Left hindlimb (tissue), 1 donor: ENCODE measurements at regions not wholly inside any gene's neighbourhood (a gene's known extent, or its start where the extent isn't known, plus 50 kb on each side); places are given as distances from the start of the nearest gene placed in this dataset.

Experiments
- DNase-seq: peaks from one replicate; pipeline ENCODE4 v3.0.0-alpha.2; 2018

DNA sequence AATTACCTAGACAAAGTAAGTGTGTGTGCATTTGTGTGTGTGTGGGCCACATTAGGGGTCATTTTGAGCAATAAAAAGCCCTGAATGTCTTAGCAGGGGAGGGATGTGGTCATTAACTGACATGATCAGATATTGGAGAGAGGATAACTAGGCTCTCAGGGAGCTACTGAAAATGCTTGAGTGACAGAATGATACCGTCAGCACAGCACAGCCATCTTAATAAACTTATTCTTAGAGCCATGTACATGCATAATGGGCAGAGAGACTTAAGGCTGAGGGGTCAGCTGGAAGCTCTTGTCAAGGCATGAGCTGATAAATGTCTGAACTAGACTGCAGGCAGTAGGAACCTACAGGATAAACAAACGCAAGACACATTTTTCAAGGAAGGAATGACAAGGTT, 239.1 kb upstream of the NCAM1 start:
- no peak for DNase-seq

DNA sequence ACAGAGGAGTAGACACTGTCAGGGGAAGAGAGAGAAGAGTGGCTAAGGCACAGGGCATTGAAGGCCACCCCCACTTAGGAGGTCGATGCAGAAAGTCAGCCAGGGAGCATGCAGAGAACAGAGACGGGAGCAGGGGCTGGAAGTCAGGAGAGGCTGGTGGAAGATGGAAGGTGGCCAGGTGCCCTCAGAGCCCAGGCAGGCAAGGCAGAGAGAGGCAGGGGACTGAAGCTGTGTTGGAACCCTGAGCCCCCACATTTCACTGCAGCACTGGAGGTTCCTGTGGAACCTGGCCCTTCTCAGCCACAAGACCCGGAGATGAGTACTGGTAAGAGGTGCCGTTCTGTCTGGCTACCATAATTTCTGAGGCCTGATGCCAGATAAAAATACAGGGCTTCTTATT, 238.3 kb upstream of the NCAM1 start:
- no peak for DNase-seq

DNA sequence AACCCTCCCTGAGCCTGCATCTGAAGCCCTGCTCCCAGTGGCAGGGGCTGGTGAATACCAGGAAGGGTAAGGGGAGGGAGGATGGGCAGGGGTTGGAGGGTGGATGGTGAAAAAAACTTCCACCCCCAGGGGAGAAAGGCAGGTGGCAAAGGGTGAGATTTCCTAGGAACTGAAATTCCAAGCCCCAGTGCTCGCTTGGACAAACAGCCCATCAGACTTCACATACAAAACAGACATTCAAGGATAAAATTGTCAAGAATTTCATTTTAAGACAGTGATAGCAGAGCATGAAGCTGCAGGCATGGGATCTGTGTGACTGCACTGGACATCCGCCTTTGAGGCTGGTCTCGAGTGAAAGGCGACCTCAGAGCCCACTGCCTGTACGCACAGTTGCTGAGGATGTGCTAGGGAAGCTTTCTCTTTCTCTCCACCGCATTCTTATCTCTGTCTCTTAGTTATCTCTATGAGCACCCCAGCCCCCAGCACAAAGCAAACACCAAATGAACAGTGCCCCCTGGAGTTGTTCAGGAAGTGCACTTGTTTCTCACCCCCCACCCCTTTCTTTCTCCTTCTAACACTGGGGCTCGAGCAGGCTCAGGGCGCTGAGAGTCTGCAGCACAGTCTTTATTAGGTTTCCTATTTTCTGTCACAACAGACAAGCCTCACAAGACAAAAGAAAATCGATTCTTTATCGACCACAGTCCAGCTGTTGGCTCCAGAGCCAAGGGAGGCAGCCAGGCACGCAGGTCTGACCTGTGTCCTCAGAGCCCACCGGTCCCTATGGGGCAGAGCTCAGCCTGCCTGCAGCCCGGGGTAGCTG, 237.3 kb upstream of the NCAM1 start:
- DNase-seq = no peak

DNA sequence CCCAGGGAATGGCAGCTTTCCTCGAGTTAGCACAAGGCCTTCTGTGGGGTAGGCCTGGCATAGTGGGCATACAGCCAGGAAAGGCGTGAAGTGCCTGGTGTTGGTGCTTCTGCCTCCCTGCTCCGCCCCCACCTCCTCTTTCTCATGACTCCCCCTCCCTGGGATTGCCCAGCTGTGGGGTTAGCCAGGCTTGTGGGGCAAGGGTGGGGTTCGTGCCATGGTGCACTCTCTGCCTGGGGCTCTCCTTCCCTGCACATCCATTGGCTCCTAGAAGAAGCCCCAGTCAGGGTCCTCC, 236.8 kb upstream of the NCAM1 start:
- no peak for DNase-seq

DNA sequence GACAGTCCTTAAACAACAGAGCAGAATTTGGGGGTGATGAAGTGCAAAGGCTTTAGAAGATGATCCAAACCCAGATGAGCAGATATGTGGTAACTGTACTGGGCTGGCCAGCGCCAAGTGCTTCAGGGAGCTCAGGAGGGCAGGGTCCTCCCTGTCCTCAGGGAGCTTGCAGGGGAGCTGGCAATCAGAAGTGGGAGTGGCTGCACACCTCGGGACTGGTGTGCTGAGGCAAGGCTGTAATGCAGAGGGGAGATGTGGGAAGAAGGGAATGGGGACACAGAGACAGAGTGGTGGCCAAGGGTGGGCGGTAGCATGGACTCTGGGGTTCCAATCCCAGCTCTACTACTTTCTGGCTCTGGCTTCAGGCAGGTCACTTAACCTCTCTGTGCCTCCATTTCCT, 235.6 kb upstream of the NCAM1 start:
- DNase-seq = no peak

DNA sequence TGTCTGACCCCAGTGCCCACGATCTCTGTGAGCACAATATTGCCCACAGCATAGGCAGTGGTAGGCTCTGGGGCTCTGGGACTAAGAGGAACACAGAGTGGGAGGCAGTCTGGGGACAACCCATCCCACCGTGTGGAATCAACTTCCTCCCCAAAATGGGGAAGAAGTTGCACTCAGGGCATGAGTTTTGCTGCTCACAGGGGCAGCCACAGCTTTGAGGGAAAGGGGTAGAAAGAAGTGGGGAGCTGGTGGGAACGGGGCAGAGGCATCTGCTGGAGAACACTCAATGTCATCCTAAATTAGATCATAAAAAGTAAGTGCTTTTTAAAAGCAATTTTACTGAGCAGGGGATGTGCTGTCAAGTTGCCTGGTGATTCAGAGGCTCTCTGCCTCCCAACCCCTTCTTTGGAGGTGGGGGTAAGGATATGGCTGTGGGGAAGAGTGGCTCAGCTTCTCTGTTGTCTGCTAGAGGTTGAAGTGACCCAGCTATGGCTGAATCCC, 233.8 kb upstream of the NCAM1 start:
- no peak for DNase-seq

GRCh38 chr11:112728288-112728687, 232.9 kb upstream of the NCAM1 start:
- no peak for DNase-seq

DNA sequence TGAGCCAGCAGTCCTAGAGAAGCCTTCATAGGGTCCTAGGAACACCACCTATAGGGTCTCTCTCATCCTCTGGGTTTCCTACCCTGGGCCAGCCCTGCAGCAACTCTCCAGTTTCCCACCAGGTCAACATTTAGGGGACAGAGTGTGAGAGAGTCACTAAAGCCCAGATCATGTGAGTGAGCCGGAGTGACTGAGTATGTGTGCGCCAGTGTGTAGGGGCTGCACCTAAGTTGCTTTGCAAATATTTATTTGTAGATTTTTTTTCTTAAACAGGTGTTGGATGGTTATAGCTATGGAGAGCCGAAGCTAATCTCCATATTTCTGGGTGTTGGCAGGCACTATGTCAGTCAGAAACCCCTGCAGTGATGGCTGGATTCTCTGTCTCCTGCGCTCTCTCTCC, 232.5 kb upstream of the NCAM1 start:
- no peak for DNase-seq

DNA sequence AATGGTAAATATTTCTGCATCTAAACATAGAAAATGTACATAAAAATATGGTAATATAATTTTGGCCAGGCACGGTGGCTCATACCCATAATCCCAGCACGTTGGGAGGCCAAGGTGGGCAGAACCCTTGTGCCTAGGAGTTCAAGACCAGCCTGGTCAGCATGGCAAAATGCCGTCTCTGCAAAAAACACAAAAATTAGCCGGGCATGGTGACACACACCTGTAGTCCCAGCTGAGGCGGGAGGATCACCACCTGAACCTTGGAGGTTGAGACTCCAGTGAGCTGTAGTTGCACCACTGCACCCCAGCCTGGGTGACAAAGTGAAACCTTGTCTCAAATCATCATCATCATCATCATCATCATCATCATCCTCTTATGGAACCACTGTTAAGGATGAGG, 230.6 kb upstream of the NCAM1 start:
- DNase-seq = no peak

GRCh38 chr11:112731538-112731937, 229.7 kb upstream of the NCAM1 start:
- DNase-seq = no peak

- no peak for DNase-seq
Measured at GRCh38 chr11:112732031-112732430, 229.2 kb upstream of the NCAM1 start.

- DNase-seq = no peak
Measured at GRCh38 chr11:112734207-112734606, 227.0 kb upstream of the NCAM1 start.

GRCh38 chr11:112735470-112735869, 225.8 kb upstream of the NCAM1 start:
- no peak for DNase-seq

GRCh38 chr11:112744041-112744440, 217.2 kb upstream of the NCAM1 start:
- DNase-seq = no peak

GRCh38 chr11:112745973-112746372, 215.2 kb upstream of the NCAM1 start:
- DNase-seq = no peak

DNA sequence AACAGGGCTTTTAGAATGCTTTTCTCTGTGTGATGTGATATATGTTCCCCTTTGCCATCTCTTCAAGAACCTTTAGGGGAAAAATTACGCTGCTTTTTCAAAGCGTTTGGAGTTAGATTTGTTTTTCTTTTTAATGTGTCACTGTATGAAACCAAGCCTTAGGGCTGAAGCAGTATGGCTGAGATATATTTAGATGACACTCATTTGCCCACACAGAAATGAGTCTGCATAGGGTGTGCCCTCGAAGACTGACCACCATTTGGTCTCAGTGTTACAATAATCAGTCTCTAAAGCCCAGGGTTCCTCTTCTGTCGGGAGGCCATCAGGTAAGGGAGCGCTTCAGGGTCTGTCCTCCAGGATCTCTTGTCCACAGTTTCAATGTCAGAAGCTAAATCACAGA, 213.0 kb upstream of the NCAM1 start:
- DNase-seq = no peak

GRCh38 chr11:112748713-112749543, 212.3 kb upstream of the NCAM1 start:
- DNase-seq = no peak

- no peak for DNase-seq
Measured at GRCh38 chr11:112751329-112751728, 209.9 kb upstream of the NCAM1 start.

DNA sequence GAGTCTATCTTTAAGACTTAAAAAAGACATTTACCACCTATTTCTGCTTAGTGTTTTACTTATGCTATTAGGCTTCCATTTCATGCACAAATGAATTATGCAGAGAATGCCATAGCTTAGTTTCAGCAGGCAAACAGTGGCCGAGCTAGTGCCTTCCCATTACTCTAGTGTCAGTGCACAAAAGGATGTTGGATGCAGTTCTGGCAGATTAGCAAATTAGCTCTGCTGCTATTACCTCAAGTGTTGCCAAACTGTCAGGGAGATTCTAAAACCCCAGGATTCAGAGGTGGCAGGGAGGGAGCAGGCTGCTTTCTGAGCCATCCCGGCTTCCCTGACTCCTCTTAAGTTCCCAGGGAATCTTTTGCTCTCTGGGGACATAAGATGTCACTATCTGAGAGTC, 209.4 kb upstream of the NCAM1 start:
- no peak for DNase-seq

DNA sequence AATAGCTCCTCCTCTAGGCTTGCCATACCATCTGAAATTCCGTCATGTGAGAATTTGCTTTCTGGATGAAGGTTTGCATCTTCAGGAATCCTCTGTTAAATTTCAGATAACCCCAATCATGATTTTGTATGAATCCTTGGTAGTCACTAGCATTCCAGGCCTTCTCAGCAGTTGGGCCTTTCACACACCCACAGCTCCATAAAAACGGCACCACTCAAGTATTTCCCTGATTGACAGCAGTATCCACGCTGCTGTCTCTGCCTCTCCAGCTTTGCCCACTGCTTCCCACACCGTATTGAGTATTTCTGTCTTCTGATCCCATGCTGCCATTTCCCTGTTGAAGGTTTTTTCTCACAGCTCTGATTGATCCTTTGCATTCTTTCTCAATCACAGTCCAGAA, 208.7 kb upstream of the NCAM1 start:
- DNase-seq = no peak

DNA sequence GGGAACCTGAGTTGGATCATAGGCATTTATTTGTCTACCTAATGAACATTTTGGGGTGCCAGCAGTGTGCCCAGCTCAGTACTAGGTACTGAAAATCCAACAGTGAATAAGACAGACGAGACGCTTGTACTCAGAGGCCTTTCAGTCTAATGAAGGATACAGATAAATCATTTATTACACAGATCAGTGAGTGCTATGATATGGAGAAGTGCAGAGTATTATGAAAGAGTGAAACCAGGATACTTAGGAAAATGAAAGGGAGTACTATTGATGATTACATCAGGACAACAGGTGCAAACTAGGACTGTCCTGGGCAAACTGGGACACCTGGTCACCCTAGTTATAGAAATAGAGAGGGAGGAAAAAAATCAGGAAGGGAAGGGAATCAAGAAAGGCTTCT, 207.5 kb upstream of the NCAM1 start:
- DNase-seq = no peak

DNA sequence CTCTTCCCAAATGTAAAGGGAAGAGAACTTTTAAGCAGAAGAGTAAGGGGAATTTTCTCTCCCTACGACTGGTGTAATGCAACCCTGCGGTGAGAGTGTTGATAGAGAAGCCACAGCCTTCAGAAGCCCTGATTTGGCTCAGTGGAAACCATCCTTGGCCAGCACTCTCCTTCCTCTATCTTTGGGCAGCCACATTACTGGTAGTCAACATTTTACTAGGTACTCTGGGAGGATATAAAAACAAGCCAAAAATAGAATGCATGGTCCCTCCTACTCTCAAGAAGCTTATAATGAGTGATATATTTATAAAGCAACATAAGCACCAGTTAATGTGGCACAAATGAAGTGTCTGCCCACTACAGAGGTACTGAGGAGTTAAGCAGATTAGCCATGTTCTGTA, 201.8 kb upstream of the NCAM1 start:
- no peak for DNase-seq

- no peak for DNase-seq
Measured at GRCh38 chr11:112760396-112761059, 200.7 kb upstream of the NCAM1 start.
